Thymus (tissue), 11 donors: ENCODE measurements at regions not wholly inside any gene's neighbourhood (a gene's known extent, or its start where the extent isn't known, plus 50 kb on each side); places are given as distances from the start of the nearest gene placed in this dataset.
A peak's percentile ranks its signal among the peaks of the same experiment; 100 is the strongest.

Experiments used
- DNase-seq, 9 donors: peaks; one replicate each; pipeline ENCODE4 v3.0.0-alpha.2; 2013; ENCODE audit warnings: low spot score in 9 of 9, low read depth in 6 of 9, missing footprints in 1 of 9
- H3K27ac ChIP-seq, 2 donors: one replicate each; pipeline ENCODE4 v1.5.1; 2013; ENCODE audit warnings: control low read depth in 1 of 2, low read depth in 1 of 2, low read length in 1 of 2, mild to moderate bottlenecking in 1 of 2, moderate library complexity in 1 of 2
- H3K27me3 ChIP-seq, 2 donors: one replicate each; pipeline ENCODE4 v1.5.1; 2013; ENCODE audit warnings: low read length in 1 of 2; ENCODE audit not compliant: control insufficient read depth in 2 of 2, insufficient read depth in 1 of 2
- H3K36me3 ChIP-seq, 2 donors: one replicate each; pipeline ENCODE4 v1.5.1; 2013; ENCODE audit warnings: low read length in 1 of 2, mild to moderate bottlenecking in 1 of 2, moderate library complexity in 1 of 2; ENCODE audit not compliant: control insufficient read depth in 2 of 2, insufficient read depth in 2 of 2
- H3K4me1 ChIP-seq, 2 donors: one replicate each; pipeline ENCODE4 v1.5.1; 2013; ENCODE audit warnings: low read length in 2 of 2; ENCODE audit not compliant: control insufficient read depth in 2 of 2, insufficient read depth in 2 of 2
- H3K4me3 ChIP-seq, 2 donors: one replicate each; pipeline ENCODE4 v1.5.1; 2013; ENCODE audit warnings: low read length in 2 of 2, control low read depth in 1 of 2, mild to moderate bottlenecking in 1 of 2
- H3K9me3 ChIP-seq, 2 donors: one replicate each; pipeline ENCODE4 v1.5.1; 2013; ENCODE audit warnings: low read length in 1 of 2, mild to moderate bottlenecking in 1 of 2; ENCODE audit not compliant: control insufficient read depth in 2 of 2, insufficient read depth in 1 of 2
- WGBS: extraction: QIAGEN DNeasy Blood & Tissue Kit; methylation state at CpG from one replicate; pipeline ENCODE4 v1.1.7; 2013; 5-methylcytosine and 5-hydroxymethylcytosine counted together
- donor health status: healthy.

DNA sequence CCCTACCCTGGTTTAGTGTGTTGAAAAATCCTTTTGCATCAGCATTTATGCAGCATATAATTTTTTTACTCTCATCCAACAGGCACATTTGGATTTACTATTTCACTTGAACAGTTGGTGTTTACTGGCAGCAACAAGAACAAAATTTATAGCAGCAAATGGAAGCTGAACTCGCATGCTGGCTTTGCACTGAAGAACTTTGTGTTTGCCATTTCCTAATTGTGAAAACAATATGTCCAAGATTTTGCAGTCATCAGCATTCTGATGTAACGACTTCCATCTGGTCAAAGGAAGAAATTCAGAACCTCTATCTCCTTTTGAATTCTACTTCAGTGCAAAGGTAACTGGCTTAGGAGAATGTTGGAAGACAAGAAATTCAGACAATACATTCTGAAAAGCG lies 131.0 kb downstream of the DLEU7 start:
- H3K4me1 ChIP-seq, result peaks cover 16 to 31% of the 10 kb centered on the region in 2 donors
- no peaks in the 10 kb centered on the region for H3K27me3 ChIP-seq
- no peak overlapping the region for H3K4me3 ChIP-seq
- H3K9me3 ChIP-seq, result no peaks in the 10 kb centered on the region
- WGBS, result 95% methylated on average over 3 of the region's 3 CpGs
- no peak overlapping the region for H3K27ac ChIP-seq
- no peak for DNase-seq
- no peaks in the 10 kb centered on the region for H3K36me3 ChIP-seq

DNA sequence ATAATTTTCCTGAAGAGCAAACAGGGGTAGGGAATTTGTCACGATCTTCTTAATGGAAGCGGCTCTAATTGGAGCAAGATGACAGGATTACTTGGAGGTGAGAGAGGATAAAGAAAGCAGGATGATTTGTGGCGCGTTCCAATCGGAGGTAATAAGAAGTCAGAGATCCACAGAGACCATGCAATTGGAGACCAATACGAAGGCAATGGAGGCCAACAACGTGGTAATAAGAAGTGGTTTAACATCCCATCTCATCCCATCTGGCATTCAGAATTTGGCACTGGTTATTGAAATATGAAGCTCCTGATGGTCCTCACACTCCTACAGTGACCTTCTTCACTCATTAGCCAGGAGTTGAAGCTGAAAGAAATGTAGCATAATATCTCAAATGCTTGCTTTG lies 130.6 kb downstream of the DLEU7 start:
- H3K36me3 ChIP-seq, result no peaks in the 10 kb centered on the region
- H3K4me3 ChIP-seq, result no peak overlapping the region
- no peak for DNase-seq
- no peaks in the 10 kb centered on the region for H3K9me3 ChIP-seq
- peaks cover 12 to 27% of the 10 kb centered on the region in 2 donors for H3K4me1 ChIP-seq
- WGBS, result 97% methylated on average over 7 of the region's 7 CpGs
- no peak overlapping the region for H3K27ac ChIP-seq
- H3K27me3 ChIP-seq, result no peaks in the 10 kb centered on the region

DNA sequence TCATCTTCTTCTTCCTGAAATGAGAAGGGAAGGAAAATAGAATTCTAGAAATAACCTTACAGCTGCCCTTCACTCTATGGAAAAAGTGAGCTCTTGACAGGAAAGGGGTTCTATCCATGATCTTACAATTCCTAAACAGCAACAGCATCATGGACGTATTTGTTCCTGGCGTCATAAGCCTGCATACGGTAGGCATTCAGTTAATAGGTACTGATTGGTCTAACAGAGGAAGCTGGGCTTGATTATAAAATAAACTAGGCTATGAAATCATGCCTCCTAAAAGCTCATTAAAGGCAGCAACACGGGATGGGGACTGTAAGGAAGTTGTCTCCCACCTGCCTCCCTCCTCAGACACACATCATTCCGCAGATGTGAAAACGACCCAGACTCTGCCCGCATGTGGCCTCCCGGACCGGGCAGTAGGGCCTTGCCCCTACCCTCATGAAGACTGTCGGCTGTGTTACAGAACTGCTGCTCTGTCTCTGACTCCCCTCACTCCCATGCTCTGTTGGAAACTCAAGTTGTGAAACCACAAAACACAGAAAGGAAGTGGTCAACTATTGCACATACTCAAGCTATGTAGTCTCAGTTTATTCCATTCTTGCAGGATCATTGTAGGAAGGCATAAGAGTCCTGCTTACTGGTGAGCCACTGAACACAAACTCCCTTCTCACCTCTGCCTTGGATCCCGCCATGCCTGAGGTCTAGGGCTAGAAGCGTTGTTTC lies 129.8 kb downstream of the DLEU7 start:
- H3K4me1 ChIP-seq, result peaks cover 9 to 19% of the 10 kb centered on the region in 2 donors
- 15% methylated on average over 12 of the region's 12 CpGs for WGBS
- H3K27me3 ChIP-seq, result no peaks in the 10 kb centered on the region
- H3K27ac ChIP-seq, result peak overlapping the region in 1 of 2 donors; percentile 3
- DNase-seq, result peak in 8 of 9 donors; percentile 45 to 87 (median 58)
- H3K36me3 ChIP-seq, result no peaks in the 10 kb centered on the region
- H3K9me3 ChIP-seq, result no peaks in the 10 kb centered on the region
- no peak overlapping the region for H3K4me3 ChIP-seq

DNA sequence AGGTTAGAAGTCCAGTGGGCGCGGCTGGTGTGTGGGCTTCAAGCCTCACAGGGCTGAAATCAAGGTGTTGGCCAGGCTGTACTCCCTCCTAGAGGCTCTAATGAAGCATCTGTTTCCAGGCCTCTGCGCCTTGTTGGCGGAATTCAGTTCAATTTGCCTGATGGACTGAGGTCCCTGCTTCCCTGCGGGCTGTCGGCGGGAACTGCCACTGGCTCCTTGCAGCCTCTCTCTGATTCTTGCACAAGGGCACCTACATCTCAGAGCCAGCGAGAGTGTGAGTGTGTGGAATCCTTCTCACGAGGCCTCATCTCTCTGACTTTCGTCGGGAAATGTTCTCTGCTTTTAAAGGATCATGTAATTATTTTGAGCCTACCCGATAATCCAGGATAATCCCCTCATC lies 128.6 kb downstream of the DLEU7 start:
- Histone ChIP-seq H3K4me1 (peaks cover 9 to 19% of the 10 kb centered on the region in 2 donors), H3K4me3 (no peak overlapping the region), H3K9me3 (no peaks in the 10 kb centered on the region), H3K36me3 (no peaks in the 10 kb centered on the region), H3K27me3 (no peaks in the 10 kb centered on the region), H3K27ac (no peak overlapping the region)
- no peak for DNase-seq
- WGBS, result 97% methylated on average over 12 of the region's 12 CpGs

DNA sequence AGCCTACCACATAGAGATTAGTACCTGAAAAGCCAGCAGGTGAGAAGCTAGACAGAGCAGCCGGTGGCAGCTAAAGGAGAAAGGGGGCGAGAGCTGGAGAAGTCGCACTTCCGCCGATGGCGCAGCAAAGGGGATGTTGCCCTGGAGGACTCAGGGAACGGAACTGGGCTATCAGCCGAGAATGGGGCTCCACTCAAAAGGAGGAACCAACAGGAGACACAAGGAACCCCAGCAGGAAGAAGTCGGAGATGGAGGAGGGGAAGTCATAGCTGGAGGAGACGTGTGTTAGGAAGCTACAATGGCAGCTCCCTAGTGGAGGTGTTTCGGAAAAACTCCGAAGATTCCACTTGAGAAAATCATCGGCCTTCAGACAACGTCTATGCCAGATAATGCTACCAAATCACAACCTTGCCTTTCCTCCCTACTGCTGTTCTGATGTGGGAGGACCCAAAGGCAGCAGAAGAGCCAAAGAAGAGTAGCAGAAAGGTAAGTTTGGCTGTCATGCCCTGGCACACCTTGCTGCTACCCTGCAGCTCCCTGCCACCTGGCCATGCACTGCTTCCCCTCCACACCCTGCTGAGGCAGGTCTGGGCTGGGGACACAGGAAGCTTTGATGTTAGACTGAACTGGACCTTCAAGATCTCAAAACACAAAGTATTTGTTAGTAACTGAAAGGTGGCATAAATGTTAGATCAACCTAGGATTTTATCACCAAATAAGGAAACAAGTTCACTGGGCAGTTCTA lies 127.9 kb downstream of the DLEU7 start:
- no peaks in the 10 kb centered on the region for H3K27me3 ChIP-seq
- H3K4me3 ChIP-seq, result no peak overlapping the region
- peaks cover 9 to 19% of the 10 kb centered on the region in 2 donors for H3K4me1 ChIP-seq
- no peaks in the 10 kb centered on the region for H3K9me3 ChIP-seq
- WGBS, result 97% methylated on average over 14 of the region's 14 CpGs
- DNase-seq, result no peak
- H3K27ac ChIP-seq, result no peak overlapping the region
- H3K36me3 ChIP-seq, result no peaks in the 10 kb centered on the region

DNA sequence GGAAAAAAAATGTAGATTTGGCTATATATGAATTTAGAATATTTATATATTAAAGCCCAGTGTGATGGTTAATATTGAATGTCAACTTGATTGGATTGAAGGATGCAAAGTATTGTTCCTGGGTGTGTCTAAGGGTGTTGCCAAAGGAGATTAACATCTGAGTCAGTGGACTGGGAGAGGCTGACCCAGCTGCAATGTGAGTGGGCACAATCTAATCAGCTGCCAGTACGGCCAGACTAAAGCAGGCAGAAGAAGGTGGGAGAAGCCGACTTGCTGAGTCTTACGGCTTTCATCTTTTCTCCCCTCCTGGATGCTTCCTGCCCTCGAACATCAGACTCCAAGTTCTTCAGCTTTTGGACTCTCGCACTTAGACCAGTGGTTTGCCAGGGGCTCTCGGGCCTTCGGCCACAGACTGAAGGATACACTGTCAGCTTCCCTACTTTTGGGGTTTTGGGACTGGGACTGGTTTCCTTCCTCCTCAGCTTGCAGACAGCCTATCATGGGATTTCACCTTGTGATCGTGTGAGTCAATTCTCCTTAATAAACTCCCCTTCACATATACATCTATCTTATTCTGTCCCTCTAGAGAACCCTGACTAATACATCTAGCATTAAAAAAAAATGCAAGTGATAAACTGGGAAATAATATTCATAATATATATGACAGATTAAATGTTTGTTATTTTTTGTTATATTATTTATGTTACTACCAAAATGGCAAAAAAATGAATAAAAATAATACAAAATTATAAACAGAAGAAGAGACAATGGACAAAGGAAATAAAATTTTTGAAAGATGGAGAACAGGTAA lies 122.4 kb downstream of the DLEU7 start:
- no peak overlapping the region for H3K4me3 ChIP-seq
- peaks cover 12 to 15% of the 10 kb centered on the region in 2 donors for H3K4me1 ChIP-seq
- no peaks in the 10 kb centered on the region for H3K27me3 ChIP-seq
- no peaks in the 10 kb centered on the region for H3K36me3 ChIP-seq
- no peak overlapping the region for H3K27ac ChIP-seq
- 97% methylated on average over 8 of the region's 8 CpGs for WGBS
- DNase-seq, result no peak
- H3K9me3 ChIP-seq, result no peaks in the 10 kb centered on the region

DNA sequence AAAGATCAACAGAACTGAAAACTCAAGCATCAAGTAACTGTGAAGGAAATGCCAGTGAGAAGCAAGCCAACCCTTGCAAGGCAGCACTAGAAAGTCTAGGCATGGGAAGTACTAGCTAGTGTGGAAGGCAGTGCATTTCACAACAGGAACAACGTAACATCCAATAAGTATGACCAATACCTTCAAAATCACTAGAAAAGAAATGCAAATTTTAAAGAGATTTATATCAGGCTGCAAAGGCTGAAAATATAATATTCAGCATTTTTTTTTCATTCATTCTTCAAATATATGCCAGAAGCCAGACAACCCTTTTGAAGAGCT lies 121.9 kb downstream of the DLEU7 start:
- Histone ChIP-seq H3K4me1 (peaks cover 12 to 15% of the 10 kb centered on the region in 2 donors), H3K9me3 (no peaks in the 10 kb centered on the region), H3K27ac (no peak overlapping the region), H3K27me3 (no peaks in the 10 kb centered on the region), H3K4me3 (no peak overlapping the region), H3K36me3 (no peaks in the 10 kb centered on the region)
- WGBS, result 95% methylated on average over 1 of the region's 1 CpG
- no peak for DNase-seq

DNA sequence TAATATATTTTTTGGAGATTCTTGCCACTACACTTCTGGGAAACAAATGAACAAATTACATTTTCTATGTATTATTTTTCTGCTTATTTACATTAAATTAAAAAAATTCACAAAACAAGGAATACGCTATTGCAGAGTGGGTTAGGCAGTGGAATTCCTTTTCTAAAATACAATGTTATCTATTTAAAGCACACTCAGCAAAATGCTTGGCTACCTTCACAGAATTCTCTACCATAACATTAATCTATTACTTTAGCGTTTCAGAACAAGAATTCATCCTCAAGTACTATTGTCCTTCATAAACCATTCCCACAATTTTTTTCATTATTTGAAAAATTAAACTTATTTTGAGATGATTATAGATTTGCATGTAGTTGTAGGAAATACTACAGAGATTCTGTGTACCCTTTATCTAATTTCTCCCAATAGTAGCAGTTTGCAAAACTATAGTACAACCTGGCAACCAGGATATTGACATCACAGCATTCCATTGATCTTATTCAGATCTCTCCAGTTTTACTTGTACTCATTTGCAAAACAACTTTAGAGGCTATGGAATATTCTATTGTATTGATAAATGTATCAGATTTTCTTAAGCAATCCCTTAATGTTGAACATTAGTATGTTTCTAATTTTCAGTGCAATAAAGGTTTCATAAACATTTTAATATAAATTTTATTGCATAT lies 120.9 kb downstream of the DLEU7 start:
- H3K27me3 ChIP-seq, result no peaks in the 10 kb centered on the region
- no peak for DNase-seq
- H3K9me3 ChIP-seq, result no peaks in the 10 kb centered on the region
- H3K4me3 ChIP-seq, result no peak overlapping the region
- H3K4me1 ChIP-seq, result peaks cover 12 to 16% of the 10 kb centered on the region in 2 donors
- H3K36me3 ChIP-seq, result no peaks in the 10 kb centered on the region
- H3K27ac ChIP-seq, result no peak overlapping the region
- 99% methylated on average over 2 of the region's 2 CpGs for WGBS
